ENCODE measurements at regions not wholly inside any gene's neighbourhood (a gene's known extent, or its start where the extent isn't known, plus 50 kb on each side); places are given as distances from the start of the nearest gene placed in this dataset.
"Not testable (repeated sequence)": the region's sequence is repeated elsewhere in the genome, so short reads cannot be mapped to it uniquely, and the experiment has no call there.

DNA sequence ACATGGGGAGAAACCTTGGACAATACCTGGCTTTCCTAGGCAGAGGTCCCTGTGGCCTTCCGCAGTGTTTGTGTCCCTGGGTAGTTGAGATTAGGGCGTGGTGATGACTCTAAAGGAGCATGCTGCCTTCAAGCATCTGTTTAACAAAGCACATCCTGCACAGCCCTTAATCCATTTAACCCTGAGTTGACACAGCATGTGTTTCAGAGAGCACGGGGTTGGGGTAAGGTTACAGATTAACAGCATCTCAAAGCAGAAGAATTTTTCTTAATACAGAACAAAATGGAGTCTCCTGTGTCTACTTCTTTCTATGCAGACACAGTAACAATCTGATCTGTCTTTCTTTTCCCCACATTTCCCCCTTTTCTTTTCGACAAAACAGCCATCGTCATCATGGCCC is 244.7 kb upstream of the PRKCQ start:
- WGBS, 2 donors (ENCODE audit: extremely low coverage in 2 of 2, insufficient read length in 2 of 2, insufficient replicate concordance in 1 of 2) = no CpG with 5 or more reads among the region's 5 CpGs
- H2BK5ac ChIP-seq (ENCODE audit: low read length); H3K23ac ChIP-seq (ENCODE audit: low read depth, low read length, poor library complexity): not testable (repeated sequence)

DNA sequence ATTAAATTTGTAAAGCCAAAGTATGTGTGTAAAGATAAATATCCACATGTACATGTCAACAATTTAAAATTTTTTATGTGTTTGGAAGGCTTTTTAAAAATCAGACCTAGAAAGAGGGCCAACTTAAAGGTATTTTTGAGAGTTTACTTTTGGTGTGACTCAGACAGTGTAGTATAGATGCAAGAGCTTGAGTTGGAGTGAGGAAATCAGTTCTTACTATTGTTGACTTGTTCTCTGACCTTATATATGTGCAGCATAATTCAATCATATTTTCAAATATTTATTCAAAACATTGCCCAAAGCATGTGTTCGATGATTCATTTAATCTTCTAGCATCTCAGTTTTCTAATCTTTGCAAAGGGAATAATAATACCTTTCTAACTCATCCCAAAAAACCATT is 243.7 kb upstream of the PRKCQ start:
- H3K23ac ChIP-seq (ENCODE audit: low read depth, low read length, poor library complexity) = no peak overlapping the region
- no peak overlapping the region for H3K9ac ChIP-seq (ENCODE audit: low read depth, low read length, poor library complexity)
- no peaks in the 10 kb centered on the region for H3K36me3 ChIP-seq (replicated peaks in 1 of 2; ENCODE audit: control insufficient read depth in 2 of 2, insufficient read depth in 2 of 2, low read length in 2 of 2)
- no peak overlapping the region for H3K4me3 ChIP-seq (ENCODE audit: low read length in 2 of 2)
- no peak overlapping the region for H3K27ac ChIP-seq (replicated peaks; ENCODE audit: low read length)
- no peaks in the 10 kb centered on the region for H3K9me3 ChIP-seq (replicated peaks in 1 of 2; ENCODE audit: control insufficient read depth in 2 of 2, insufficient read depth in 1 of 2, low read depth in 1 of 2, low read length in 2 of 2)
- H2BK12ac ChIP-seq (ENCODE audit: low read length) = no peak overlapping the region
- H2BK15ac ChIP-seq (ENCODE audit: low read length) = no peak overlapping the region
- no peak overlapping the region for H2BK5ac ChIP-seq (ENCODE audit: low read length)
- no peak overlapping the region for H2AK5ac ChIP-seq (ENCODE audit: low read depth, low read length)
- no peak overlapping the region for H2AFZ ChIP-seq (ENCODE audit: low read length)
- no peak overlapping the region for H3K4me2 ChIP-seq (ENCODE audit: insufficient read depth, low read length, poor library complexity, severe bottlenecking)
- no peak overlapping the region for H4K8ac ChIP-seq (ENCODE audit: low read depth, low read length)
- H3K79me1 ChIP-seq (ENCODE audit: low read depth, low read length) = no peaks in the 10 kb centered on the region
- no peak overlapping the region for H2BK120ac ChIP-seq (ENCODE audit: low read depth, low read length)
- no peaks in the 10 kb centered on the region for H3K27me3 ChIP-seq (ENCODE audit: control insufficient read depth in 3 of 3, insufficient read depth in 3 of 3, low read depth in 1 of 3, low read length in 3 of 3)
- H3K18ac ChIP-seq (ENCODE audit: low read length) = no peak overlapping the region
- H3K4me1 ChIP-seq (ENCODE audit: control insufficient read depth in 2 of 2, insufficient read depth in 1 of 2, low read depth in 1 of 2, low read length in 2 of 2) = no peaks in the 10 kb centered on the region
- H3K14ac ChIP-seq (ENCODE audit: low read length) = no peak overlapping the region
- no peak for DNase-seq (ENCODE audit: low spot score)
- no CpG with 5 or more reads among the region's 1 CpG for WGBS, 2 donors (ENCODE audit: extremely low coverage in 2 of 2, insufficient read length in 2 of 2, insufficient replicate concordance in 1 of 2)
- H3K4ac ChIP-seq (ENCODE audit: low read length) = no peak overlapping the region
- no peak overlapping the region for H4K91ac ChIP-seq (ENCODE audit: low read depth, low read length, poor library complexity)

More for the DNA sequence above, 244.7 kb upstream of the PRKCQ start:
- not testable (repeated sequence) for H3K18ac ChIP-seq (ENCODE audit: low read length); H3K27me3 ChIP-seq (ENCODE audit: control insufficient read depth in 3 of 3, insufficient read depth in 3 of 3, low read depth in 1 of 3, low read length in 3 of 3); H2AK5ac ChIP-seq (ENCODE audit: low read depth, low read length); H2BK120ac ChIP-seq (ENCODE audit: low read depth, low read length); H3K9me3 ChIP-seq (replicated peaks in 1 of 2; ENCODE audit: control insufficient read depth in 2 of 2, insufficient read depth in 1 of 2, low read depth in 1 of 2, low read length in 2 of 2); H3K79me1 ChIP-seq (ENCODE audit: low read depth, low read length); H2BK12ac ChIP-seq (ENCODE audit: low read length); H4K8ac ChIP-seq (ENCODE audit: low read depth, low read length); DNase-seq (ENCODE audit: low spot score); H3K27ac ChIP-seq (replicated peaks; ENCODE audit: low read length); H2BK15ac ChIP-seq (ENCODE audit: low read length); H3K4ac ChIP-seq (ENCODE audit: low read length); H3K9ac ChIP-seq (ENCODE audit: low read depth, low read length, poor library complexity); H4K91ac ChIP-seq (ENCODE audit: low read depth, low read length, poor library complexity); H3K14ac ChIP-seq (ENCODE audit: low read length); H3K4me3 ChIP-seq (ENCODE audit: low read length in 2 of 2); H3K36me3 ChIP-seq (replicated peaks in 1 of 2; ENCODE audit: control insufficient read depth in 2 of 2, insufficient read depth in 2 of 2, low read length in 2 of 2); H3K4me2 ChIP-seq (ENCODE audit: insufficient read depth, low read length, poor library complexity, severe bottlenecking); H3K4me1 ChIP-seq (ENCODE audit: control insufficient read depth in 2 of 2, insufficient read depth in 1 of 2, low read depth in 1 of 2, low read length in 2 of 2); H2AFZ ChIP-seq (ENCODE audit: low read length)

DNA sequence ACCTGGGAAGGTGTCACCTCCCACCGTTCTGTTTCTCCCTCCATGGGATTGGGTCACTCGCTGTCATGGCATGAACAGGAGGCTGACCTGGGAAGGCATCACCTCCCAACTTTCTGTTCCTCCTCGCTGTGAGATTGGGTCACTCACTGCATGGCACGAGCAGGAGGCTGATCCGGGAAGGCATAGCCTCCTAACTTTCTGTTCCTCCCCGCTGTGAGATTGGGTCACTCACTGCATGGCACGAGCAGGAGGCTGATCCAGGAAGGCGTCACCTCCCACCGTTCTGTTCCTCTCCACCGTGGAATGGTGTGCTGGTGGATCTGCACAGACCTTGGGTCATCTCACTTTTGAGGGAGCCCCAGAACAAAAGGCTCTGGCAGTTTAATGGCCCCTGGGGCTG is 239.2 kb upstream of the PRKCQ start:
- Histone ChIP-seq H3K4me3 (ENCODE audit: low read length in 2 of 2) (no peak overlapping the region), H3K23ac (ENCODE audit: low read depth, low read length, poor library complexity) (no peak overlapping the region), H2AFZ (ENCODE audit: low read length) (no peak overlapping the region), H2BK15ac (ENCODE audit: low read length) (no peak overlapping the region), H4K91ac (ENCODE audit: low read depth, low read length, poor library complexity) (no peak overlapping the region), H3K36me3 (replicated peaks in 1 of 2; ENCODE audit: control insufficient read depth in 2 of 2, insufficient read depth in 2 of 2, low read length in 2 of 2) (no peaks in the 10 kb centered on the region), H3K18ac (ENCODE audit: low read length) (no peak overlapping the region), H2AK5ac (ENCODE audit: low read depth, low read length) (no peak overlapping the region), H3K4me1 (ENCODE audit: control insufficient read depth in 2 of 2, insufficient read depth in 1 of 2, low read depth in 1 of 2, low read length in 2 of 2) (no peaks in the 10 kb centered on the region), H3K27me3 (ENCODE audit: control insufficient read depth in 3 of 3, insufficient read depth in 3 of 3, low read depth in 1 of 3, low read length in 3 of 3) (no peaks in the 10 kb centered on the region), H2BK5ac (ENCODE audit: low read length) (no peak overlapping the region), H2BK120ac (ENCODE audit: low read depth, low read length) (no peak overlapping the region), H3K27ac (replicated peaks; ENCODE audit: low read length) (no peak overlapping the region), H3K9ac (ENCODE audit: low read depth, low read length, poor library complexity) (no peak overlapping the region), H3K14ac (ENCODE audit: low read length) (no peak overlapping the region), H3K79me1 (ENCODE audit: low read depth, low read length) (no peaks in the 10 kb centered on the region), H2BK12ac (ENCODE audit: low read length) (no peak overlapping the region), H3K4ac (ENCODE audit: low read length) (no peak overlapping the region), H4K8ac (ENCODE audit: low read depth, low read length) (no peak overlapping the region), H3K9me3 (replicated peaks in 1 of 2; ENCODE audit: control insufficient read depth in 2 of 2, insufficient read depth in 1 of 2, low read depth in 1 of 2, low read length in 2 of 2) (no peaks in the 10 kb centered on the region), H3K4me2 (ENCODE audit: insufficient read depth, low read length, poor library complexity, severe bottlenecking) (no peak overlapping the region)
- no peak for DNase-seq (ENCODE audit: low spot score)
- no CpG with 5 or more reads among the region's 10 CpGs for WGBS, 2 donors (ENCODE audit: extremely low coverage in 2 of 2, insufficient read length in 2 of 2, insufficient replicate concordance in 1 of 2)

DNA sequence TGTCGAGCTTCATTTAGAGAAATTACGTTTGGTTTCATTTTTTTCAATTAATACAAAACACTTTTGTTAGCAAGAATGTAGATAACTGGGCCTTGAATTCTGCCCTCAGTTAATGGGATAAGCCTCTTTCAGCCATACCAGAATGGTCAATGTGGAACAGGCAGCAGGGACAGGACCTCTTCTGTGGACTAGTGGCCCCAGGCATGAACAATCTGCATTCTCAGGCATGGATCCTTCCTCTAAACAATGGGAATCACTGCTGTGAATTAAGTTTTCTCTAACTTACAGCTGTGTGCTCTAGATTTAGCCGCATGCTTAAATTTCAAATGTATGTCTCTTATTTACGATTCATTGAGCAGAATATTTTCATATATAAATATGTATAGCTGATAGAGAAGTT is 237.7 kb upstream of the PRKCQ start:
- H3K9me3 ChIP-seq (replicated peaks in 1 of 2; ENCODE audit: control insufficient read depth in 2 of 2, insufficient read depth in 1 of 2, low read depth in 1 of 2, low read length in 2 of 2) = no peaks in the 10 kb centered on the region
- no peaks in the 10 kb centered on the region for H3K79me1 ChIP-seq (ENCODE audit: low read depth, low read length)
- H3K27ac ChIP-seq (replicated peaks; ENCODE audit: low read length) = no peak overlapping the region
- no peak overlapping the region for H3K9ac ChIP-seq (ENCODE audit: low read depth, low read length, poor library complexity)
- H3K23ac ChIP-seq (ENCODE audit: low read depth, low read length, poor library complexity) = no peak overlapping the region
- no peaks in the 10 kb centered on the region for H3K4me1 ChIP-seq (ENCODE audit: control insufficient read depth in 2 of 2, insufficient read depth in 1 of 2, low read depth in 1 of 2, low read length in 2 of 2)
- no peak overlapping the region for H2BK12ac ChIP-seq (ENCODE audit: low read length)
- H4K8ac ChIP-seq (ENCODE audit: low read depth, low read length) = no peak overlapping the region
- H3K4me3 ChIP-seq (ENCODE audit: low read length in 2 of 2) = no peak overlapping the region
- no peak overlapping the region for H3K14ac ChIP-seq (ENCODE audit: low read length)
- no peak for DNase-seq (ENCODE audit: low spot score)
- no peak overlapping the region for H2BK120ac ChIP-seq (ENCODE audit: low read depth, low read length)
- no peak overlapping the region for H3K4ac ChIP-seq (ENCODE audit: low read length)
- no peak overlapping the region for H4K91ac ChIP-seq (ENCODE audit: low read depth, low read length, poor library complexity)
- no peaks in the 10 kb centered on the region for H3K27me3 ChIP-seq (ENCODE audit: control insufficient read depth in 3 of 3, insufficient read depth in 3 of 3, low read depth in 1 of 3, low read length in 3 of 3)
- H2BK5ac ChIP-seq (ENCODE audit: low read length) = no peak overlapping the region
- H3K18ac ChIP-seq (ENCODE audit: low read length) = no peak overlapping the region
- H3K4me2 ChIP-seq (ENCODE audit: insufficient read depth, low read length, poor library complexity, severe bottlenecking) = no peak overlapping the region
- no peak overlapping the region for H2BK15ac ChIP-seq (ENCODE audit: low read length)
- no peak overlapping the region for H2AK5ac ChIP-seq (ENCODE audit: low read depth, low read length)
- no CpG with 5 or more reads among the region's 4 CpGs for WGBS, 2 donors (ENCODE audit: extremely low coverage in 2 of 2, insufficient read length in 2 of 2, insufficient replicate concordance in 1 of 2)
- H2AFZ ChIP-seq (ENCODE audit: low read length) = no peak overlapping the region
- H3K36me3 ChIP-seq (replicated peaks in 1 of 2; ENCODE audit: control insufficient read depth in 2 of 2, insufficient read depth in 2 of 2, low read length in 2 of 2) = no peaks in the 10 kb centered on the region

Data from neuronal stem cell (in vitro differentiated cells).